HCT116 (cell line): ENCODE measurements at regions not wholly inside any gene's neighbourhood (a gene's known extent, or its start where the extent isn't known, plus 50 kb on each side); places are given as distances from the start of the nearest gene placed in this dataset.

Source experiments
- ATAC-seq: fragments of 200-7000 bp; cut with Tn5 transposase; 2 replicates; pipeline ENCODE4 v1.9.1; 2020; ENCODE audit warnings: mild to moderate bottlenecking, moderate library complexity
- BruUV-seq: library from RNA; stranded (reverse); fragments of 400-500 nt; replicated peaks from 2 replicates; lab custom pipeline; 2021; lab: Mats Ljungman, UMichigan
- CTCF ChIA-PET: fragments of 300-600 bp; sonication (Branson Sonifier 250); formaldehyde crosslinking; loops from one replicate; lab custom pipeline; 2021; ENCODE audit warnings: antibody characterized with exemption; lab: Charles Lee
- POLR2A ChIA-PET: fragments of 300-600, 350-600 bp; sonication (Branson Sonifier 250); formaldehyde crosslinking; loops from one replicate; lab custom pipeline; 2021; ENCODE audit warnings: antibody characterized with exemption; lab: Charles Lee
- RAD21 ChIA-PET, 2 experiments: fragments of 300-600 bp; sonication (Branson Sonifier 250); formaldehyde crosslinking; loops; one replicate each; lab custom pipeline; 2023; ENCODE audit warnings: low total read pairs in 2 of 2; ENCODE audit not compliant: uncharacterized antibody in 2 of 2, unreplicated experiment in 2 of 2, low non-redundant PET in 1 of 2; lab: Charles Lee
- DNase-seq: peaks from one replicate; pipeline ENCODE4 v3.0.0-alpha.2; 2010; ENCODE audit warnings: low read depth, low spot score
- H2AFZ ChIP-seq: fragments of 200-600 bp; shearing (Covaris generic), sonication (generic); 2 replicates; pipeline ENCODE4 v1.6.1; 2017; ENCODE audit warnings: low read depth, mixed run types, mixed read lengths, antibody characterized with exemption, low read length; ENCODE audit not compliant: poor library complexity, severe bottlenecking
- H3K27ac ChIP-seq: 2 replicates; pipeline ENCODE4 v1.5.1; 2012; ENCODE audit warnings: low read depth, low read length
- H3K27me3 ChIP-seq: fragments of 200-600 bp; sonication (generic); 2 replicates; pipeline ENCODE4 v1.6.1; 2016; ENCODE audit warnings: mixed run types, low read length, mixed read lengths; ENCODE audit not compliant: insufficient read depth
- H3K36me3 ChIP-seq, 2 experiments: fragments of 200-500 bp in 1 of 2; fragments of 200-600 bp in 1 of 2; sonication (Bioruptor generic) in 1 of 2; sonication (generic) in 1 of 2; 2 replicates each; pipeline versions ENCODE4 v1.5.1 to v1.6.1; 2014 to 2016; ENCODE audit warnings: low read length in 2 of 2, inconsistent platforms in 1 of 2, mixed read lengths in 1 of 2, mixed run types in 1 of 2; ENCODE audit not compliant: insufficient read depth in 2 of 2, control insufficient read depth in 1 of 2
- H3K4me1 ChIP-seq, 2 experiments: fragments of 200-600 bp in 1 of 2; sonication (generic) in 1 of 2; 2 replicates each; pipeline versions ENCODE4 v1.5.1 to v1.6.1; 2012 to 2017; ENCODE audit warnings: low read length in 2 of 2, inconsistent platforms in 1 of 2, mild to moderate bottlenecking in 1 of 2, mixed read lengths in 1 of 2, mixed run types in 1 of 2, moderate library complexity in 1 of 2; ENCODE audit not compliant: insufficient read depth in 2 of 2, control insufficient read depth in 1 of 2
- H3K4me2 ChIP-seq: fragments of 200-600 bp; sonication (generic); 2 replicates; pipeline ENCODE4 v1.6.1; 2017; ENCODE audit warnings: mixed run types, low read length, mixed read lengths
- H3K4me3 ChIP-seq, 2 experiments: fragments of 200-600 bp in 1 of 2; sonication (generic) in 1 of 2; replicated peaks in 1 of 2; 2 replicates each; pipeline ENCODE4 v1.5.1; 2011 to 2016; ENCODE audit warnings: low read length in 2 of 2, control low read depth in 1 of 2, low read depth in 1 of 2, mild to moderate bottlenecking in 1 of 2, mixed read lengths in 1 of 2, mixed run types in 1 of 2
- H3K79me2 ChIP-seq: fragments of 200-600 bp; sonication (generic); 2 replicates; pipeline ENCODE4 v1.6.1; 2017; ENCODE audit warnings: mild to moderate bottlenecking, mixed run types, low read length, moderate library complexity, mixed read lengths; ENCODE audit not compliant: insufficient read depth
- H3K9ac ChIP-seq: fragments of 200-600 bp; sonication (generic); 2 replicates; pipeline ENCODE4 v1.6.1; 2016; ENCODE audit warnings: low read length, mixed read lengths
- H3K9me2 ChIP-seq: fragments of 200-600 bp; sonication (generic), shearing (Covaris generic); 2 replicates; pipeline ENCODE4 v1.6.1; 2017; ENCODE audit warnings: mixed run types, mild to moderate bottlenecking, moderate library complexity; ENCODE audit not compliant: insufficient read depth
- H3K9me3 ChIP-seq, 2 experiments: fragments of 200-500 bp in 1 of 2; fragments of 200-600 bp in 1 of 2; sonication (Bioruptor generic) in 1 of 2; sonication (generic) in 1 of 2; 2 replicates each; pipeline ENCODE4 v1.6.1; 2014 to 2017; ENCODE audit warnings: low read length in 2 of 2, mixed read lengths in 2 of 2, inconsistent platforms in 1 of 2, low read depth in 1 of 2, mild to moderate bottlenecking in 1 of 2, mixed run types in 1 of 2, moderate library complexity in 1 of 2; ENCODE audit not compliant: control insufficient read depth in 1 of 2, insufficient read depth in 1 of 2
- H4K20me1 ChIP-seq: fragments of 200-600 bp; sonication (generic), shearing (Covaris generic); 2 replicates; pipeline ENCODE4 v1.6.1; 2017; ENCODE audit warnings: mixed run types, mild to moderate bottlenecking, moderate library complexity; ENCODE audit not compliant: insufficient read depth
- CEBPB ChIP-seq: IDR thresholded peaks from 2 replicates; pipeline ENCODE4 v1.6.1; 2012; ENCODE audit warnings: low read depth
- CTCF ChIP-seq, 3 experiments: fragments of 200-600 bp in 1 of 3; sonication (generic) in 1 of 3; IDR thresholded peaks in 2 of 3; conservative IDR thresholded peaks in 1 of 3; 2 replicates each; pipeline ENCODE4 v1.5.1; 2012 to 2017; ENCODE audit warnings: low read depth in 2 of 3, low read length in 2 of 3, antibody characterized with exemption in 1 of 3, borderline replicate concordance in 1 of 3, control low read depth in 1 of 3, mild to moderate bottlenecking in 1 of 3, mixed read lengths in 1 of 3, mixed run types in 1 of 3, moderate library complexity in 1 of 3; ENCODE audit not compliant: insufficient read depth in 1 of 3
- ELF1 ChIP-seq: IDR thresholded peaks from 2 replicates; pipeline ENCODE4 v1.6.1; 2012; ENCODE audit warnings: low read depth, borderline replicate concordance
- EZH2 ChIP-seq: fragments of 200-600 bp; sonication (generic); IDR thresholded peaks from 2 replicates; pipeline ENCODE4 v1.6.1; 2017; ENCODE audit warnings: antibody characterized with exemption, mixed run types
- EZH2phosphoT487 ChIP-seq: fragments of 200-600 bp; IDR thresholded peaks from 2 replicates; pipeline ENCODE4 v1.6.1; 2018; ENCODE audit warnings: antibody characterized with exemption, borderline replicate concordance
- POLR2AphosphoS5 ChIP-seq: IDR thresholded peaks from 2 replicates; pipeline ENCODE4 v1.6.1; 2011; ENCODE audit warnings: mild to moderate bottlenecking, low read depth, low read length, moderate library complexity
- SP1 ChIP-seq: IDR thresholded peaks from 2 replicates; pipeline ENCODE4 v1.6.1; 2012; ENCODE audit warnings: low read depth
- TCF7L2 ChIP-seq: IDR thresholded peaks from 2 replicates; pipeline ENCODE4 v1.7.0; 2011; ENCODE audit warnings: borderline replicate concordance, inconsistent platforms; ENCODE audit not compliant: insufficient read depth, insufficient read length; ENCODE audit errors: extremely low read depth
- ZFX ChIP-seq: fragments of 450-650 bp; IDR thresholded peaks from 2 replicates; pipeline ENCODE4 v1.6.1; 2017
- intact Hi-C: fragments of 100-400 bp; cut with micrococcal nuclease; formaldehyde crosslinking; loops from 2 replicates; pipeline ENCODE4 v1.10.0; 2022

DNA sequence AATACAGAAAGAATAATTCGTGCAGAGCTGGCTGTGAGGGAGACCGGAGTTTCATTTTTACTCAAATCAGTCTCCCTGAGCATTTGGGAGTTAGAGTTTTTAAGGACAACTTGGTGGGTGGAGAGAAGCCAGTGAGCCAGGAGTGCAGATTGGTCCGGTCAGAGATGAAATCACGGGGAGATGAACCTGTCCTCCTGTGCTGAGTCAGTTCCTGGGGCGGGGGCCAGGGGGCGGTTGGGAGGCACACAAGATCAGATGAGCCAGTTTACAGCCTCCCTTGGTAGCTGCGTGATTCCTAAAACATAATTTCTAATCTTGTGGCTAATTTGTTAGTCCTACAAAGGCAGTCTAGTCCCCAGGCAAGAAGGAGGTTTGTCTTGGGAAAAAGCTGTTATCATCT is 1267.9 kb downstream of the AMY1C start (continued):
- TF ChIP-seq EZH2 (no peak), SP1 (no peak), CEBPB (no peak), CTCF (IDR thresholded peaks at IDR 0.05 in 2 of 3, conservative IDR thresholded peaks at IDR 0.05 in 1 of 3; ENCODE audit: borderline replicate concordance in 1 of 3, insufficient read depth in 1 of 3, low read depth in 2 of 3, low read length in 2 of 3) (no peak)

- no peaks in the 10 kb centered on the region for H3K79me2 ChIP-seq
- no TSS peak for BruUV-seq
- H3K36me3 ChIP-seq: no peaks in the 10 kb centered on the region
- no peaks in the 10 kb centered on the region for H3K4me1 ChIP-seq
- H3K27ac ChIP-seq: no peak overlapping the region
- POLR2A ChIA-PET: no interaction called here
- intact Hi-C loops: no loop called here
- no peak overlapping the region for H3K9ac ChIP-seq
- ATAC-seq (no peak), DNase-seq (no peak)
- CTCF ChIA-PET: no interaction called here
- no peaks in the 10 kb centered on the region for H3K9me2 ChIP-seq
- no peak overlapping the region for H3K4me2 ChIP-seq
- H3K4me3 ChIP-seq: no peak overlapping the region
- peaks cover 6 to 26% of the 10 kb centered on the region in 2 experiments; a peak in 2 of 4 replicates for H3K9me3 ChIP-seq
- RAD21 ChIA-PET: no interaction called here
- no peaks in the 10 kb centered on the region for H4K20me1 ChIP-seq
- H3K27me3 ChIP-seq: no peaks in the 10 kb centered on the region
- H2AFZ ChIP-seq: no peak overlapping the region
- TF ChIP-seq POLR2AphosphoS5 (no peak), CTCF (IDR thresholded peaks at IDR 0.05 in 2 of 3, conservative IDR thresholded peaks at IDR 0.05 in 1 of 3; ENCODE audit: borderline replicate concordance in 1 of 3, insufficient read depth in 1 of 3, low read depth in 2 of 3, low read length in 2 of 3) (no peak), ZFX (no peak), EZH2phosphoT487 (no peak), ELF1 (no peak), TCF7L2 (no peak)
These were observed 1274.0 kb downstream of the AMY1C start for GRCh38 chr1:105023719-105024118.
